ENCODE measurements at regions not wholly inside any gene's neighbourhood (a gene's known extent, or its start where the extent isn't known, plus 50 kb on each side); places are given as distances from the start of the nearest gene placed in this dataset.
A peak's percentile ranks its signal among the peaks of the same experiment; 100 is the strongest.
"Not testable (repeated sequence)": the region's sequence is repeated elsewhere in the genome, so short reads cannot be mapped to it uniquely, and the experiment has no call there.

DNA sequence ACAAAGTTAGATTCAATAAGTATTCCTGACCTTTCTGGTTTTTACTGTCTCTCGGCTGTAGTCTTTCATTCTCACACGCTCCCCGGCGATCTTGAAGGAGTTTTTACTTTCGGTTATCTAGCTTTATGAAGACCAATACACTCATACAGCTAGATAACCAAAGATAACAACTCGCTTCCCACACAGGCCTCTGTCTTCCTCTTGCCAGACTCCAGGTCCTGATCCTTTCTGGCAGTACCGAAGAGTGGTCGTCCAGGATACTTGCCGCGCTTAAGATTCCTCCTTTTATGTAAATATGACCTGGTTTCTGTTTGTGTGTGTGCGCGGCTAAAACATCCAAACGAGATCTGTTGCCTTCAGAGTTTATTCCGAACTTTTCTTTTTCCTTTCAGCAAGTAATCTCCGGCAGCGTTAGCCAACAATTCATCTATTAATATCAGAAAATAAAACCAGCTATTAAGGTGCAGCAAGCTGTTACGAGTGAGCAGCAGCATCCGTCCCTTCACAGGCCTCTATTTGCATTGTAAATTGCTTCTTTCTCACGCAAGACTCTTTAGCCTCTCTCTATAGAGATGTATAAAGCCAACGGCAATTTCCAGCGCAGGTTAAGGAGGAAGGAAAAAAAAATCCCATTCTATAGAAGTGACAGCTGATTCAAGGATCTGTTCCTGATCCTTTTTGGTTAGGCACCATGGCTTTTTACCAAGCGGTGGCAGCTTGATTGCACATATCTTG, 216.1 kb downstream of the MEF2C start:
- peak; percentile 55 for DNase-seq (ENCODE audit: low read depth)

DNA sequence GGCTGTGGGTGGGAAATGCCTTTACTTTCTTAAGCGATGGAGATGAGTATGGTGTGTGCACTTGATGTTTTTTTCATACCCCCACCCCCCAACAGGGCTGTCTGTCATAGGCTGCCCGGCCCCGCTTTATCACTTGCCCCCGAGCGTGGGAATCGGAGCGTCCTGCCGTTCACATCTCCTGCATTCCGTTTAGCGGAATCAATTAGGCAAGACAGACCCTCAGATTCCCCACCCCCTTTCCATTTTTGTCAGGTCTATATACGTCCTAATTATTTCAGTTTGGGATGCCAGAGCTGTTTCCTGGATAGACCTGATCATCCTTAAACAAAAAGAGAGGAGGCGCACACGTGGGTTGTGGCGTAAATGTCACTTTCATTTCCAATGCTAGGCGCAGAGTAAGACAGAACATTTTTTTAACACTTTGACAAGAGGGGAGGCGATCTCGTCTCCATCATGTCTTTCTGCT, 217.2 kb downstream of the MEF2C start:
- DNase-seq (ENCODE audit: low read depth): no peak

DNA sequence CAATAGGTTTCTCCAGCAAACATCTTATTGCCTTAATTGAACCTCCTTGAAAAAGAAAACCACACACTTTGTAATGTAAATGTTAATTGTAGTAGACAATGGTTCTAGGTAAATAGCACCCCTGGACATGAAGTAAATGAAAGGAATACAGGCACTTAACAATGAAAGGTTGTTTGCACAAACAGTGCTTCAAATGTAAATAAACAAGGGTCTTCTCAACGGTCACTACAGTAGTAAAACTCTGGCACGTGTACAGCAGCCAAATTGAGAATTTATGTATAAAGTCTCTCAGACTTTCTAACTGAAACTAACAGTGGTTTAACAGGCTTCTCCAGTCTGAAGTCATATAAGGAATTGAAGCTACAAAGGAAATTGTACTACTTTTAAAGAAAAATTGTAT, 218.3 kb downstream of the MEF2C start:
- DNase-seq (ENCODE audit: low read depth): no peak

DNA sequence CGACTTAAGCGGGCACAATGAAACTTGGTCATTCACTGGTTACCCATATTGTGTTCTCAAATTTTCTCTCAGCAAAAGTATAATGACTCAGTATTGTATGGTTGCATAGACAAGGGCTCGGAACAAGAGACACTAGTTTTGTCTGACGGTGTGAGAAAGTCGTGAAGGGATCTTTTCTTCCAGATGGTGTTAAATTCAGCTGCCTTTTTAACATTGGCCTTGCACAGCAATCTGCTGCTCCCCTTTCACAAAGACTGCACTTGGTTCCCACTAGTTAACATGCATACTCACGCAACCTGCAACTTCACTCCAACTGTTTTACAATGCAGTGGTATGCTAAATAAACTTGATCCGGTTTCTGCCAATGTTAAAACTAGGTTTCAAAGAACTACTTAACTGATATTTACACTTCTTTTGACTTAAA, 219.2 kb downstream of the MEF2C start:
- no peak for DNase-seq (ENCODE audit: low read depth)

DNA sequence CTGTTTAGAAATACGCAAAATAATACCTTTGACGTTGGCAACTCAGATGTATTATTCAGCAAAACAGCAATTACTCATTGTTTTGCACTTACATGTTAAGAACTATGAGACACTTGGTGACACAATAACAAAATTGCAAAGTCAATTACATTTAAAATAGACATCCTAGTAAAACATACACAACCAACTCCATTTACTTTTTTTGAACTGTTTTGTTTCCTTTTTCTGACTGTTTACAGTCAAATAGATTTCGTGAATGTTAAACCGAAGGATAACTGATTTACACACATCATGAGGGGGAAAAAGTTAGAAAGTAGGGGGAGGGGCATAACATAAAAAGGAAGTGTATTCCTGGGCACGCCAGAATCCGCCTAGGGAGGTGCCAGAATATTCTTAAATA, 220.1 kb downstream of the MEF2C start:
- DNase-seq (ENCODE audit: low read depth): no peak

DNA sequence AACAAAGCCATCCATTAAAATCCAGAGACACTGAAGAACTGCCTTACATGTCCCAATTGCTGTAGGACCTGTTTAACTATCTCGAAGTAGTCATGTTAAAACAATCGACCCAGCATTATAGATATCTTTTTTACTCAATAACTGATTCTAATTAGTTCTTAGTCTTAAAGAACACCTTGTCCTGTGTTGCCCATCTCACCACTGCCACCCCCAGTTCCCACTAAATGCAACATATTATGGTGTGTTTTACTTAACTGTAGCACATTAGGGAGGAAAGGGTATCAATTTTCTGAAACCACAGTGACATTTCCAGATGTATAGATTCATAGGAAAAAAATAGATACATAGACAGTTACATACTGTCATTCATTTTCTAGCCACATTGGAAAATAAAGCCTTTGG, 221.2 kb downstream of the MEF2C start:
- DNase-seq (ENCODE audit: low read depth): no peak

DNA sequence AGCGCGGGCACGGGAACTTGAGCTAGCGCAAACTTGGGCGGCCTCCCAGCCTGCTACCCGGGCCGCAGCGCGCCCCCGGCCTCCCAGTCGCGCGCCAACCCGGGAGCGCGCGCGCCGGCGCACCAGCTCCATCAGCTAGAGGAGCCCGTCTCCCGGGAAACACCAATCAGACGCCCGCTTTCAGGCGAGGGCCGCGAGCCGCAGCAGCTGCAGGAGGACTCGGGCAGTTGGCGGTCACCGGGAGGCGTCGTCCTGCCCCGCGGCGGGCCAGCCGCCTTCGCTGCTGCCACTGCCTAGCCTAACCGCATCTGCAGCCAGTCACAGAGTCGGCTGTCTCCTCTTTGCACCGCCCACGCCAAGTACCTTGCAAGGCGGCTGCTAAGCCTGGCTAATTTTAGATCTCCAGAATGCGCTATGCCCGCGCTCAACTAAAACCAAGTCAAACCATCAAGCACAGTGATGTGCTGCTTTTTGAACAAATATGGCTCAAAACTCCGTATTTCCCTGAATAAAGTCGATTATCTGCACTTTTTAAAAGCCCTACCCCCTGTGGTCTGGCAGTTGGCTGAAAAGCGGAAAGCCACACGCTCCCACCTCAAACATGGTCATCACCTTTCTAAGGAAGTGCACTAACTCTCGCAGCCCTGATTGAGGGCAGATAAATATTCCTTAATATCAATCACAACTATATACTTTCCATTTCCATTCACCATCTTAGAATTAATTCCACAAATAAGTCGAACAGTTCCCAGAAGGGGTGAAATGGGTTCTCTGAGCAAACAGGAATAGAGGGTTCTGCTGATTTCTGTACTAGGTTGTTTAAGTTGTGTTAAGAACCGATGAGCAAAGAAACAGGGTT, 221.8 kb downstream of the MEF2C start:
- DNase-seq (ENCODE audit: low read depth): peak; percentile 98

DNA sequence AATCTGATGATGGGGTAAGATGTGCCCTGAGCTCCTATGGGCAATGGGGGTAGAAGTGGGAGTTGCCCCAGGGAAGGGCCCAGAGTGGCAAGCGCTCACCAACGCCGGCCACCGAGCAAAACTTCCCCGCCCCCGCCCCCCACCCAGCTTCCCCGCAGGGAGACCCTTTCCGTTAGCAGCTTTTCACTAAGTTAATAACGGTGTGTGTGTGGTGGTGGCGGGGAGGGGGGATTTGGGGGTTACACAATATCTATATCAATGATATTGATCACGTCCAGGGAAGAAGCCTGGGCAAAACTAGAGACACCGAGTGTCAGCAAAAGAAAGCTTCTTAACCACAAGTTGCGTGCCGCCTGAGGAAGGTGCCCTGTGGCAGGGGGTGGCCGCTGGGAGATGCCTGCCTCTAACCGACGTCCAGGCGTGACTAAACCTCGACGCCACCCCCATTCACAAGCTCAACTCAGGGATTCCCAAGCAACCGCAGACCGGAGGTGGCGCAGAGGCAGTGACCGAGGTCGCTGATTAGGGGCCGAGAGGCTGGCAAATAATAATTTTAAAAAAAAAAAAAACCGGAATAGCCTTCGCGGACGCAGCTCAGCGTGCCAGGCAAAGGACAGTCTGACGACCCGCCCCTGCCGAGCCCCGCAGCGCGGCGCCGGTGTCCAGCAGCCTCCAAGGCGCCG, 222.6 kb downstream of the MEF2C start:
- DNase-seq (ENCODE audit: low read depth): peak; percentile 90

DNA sequence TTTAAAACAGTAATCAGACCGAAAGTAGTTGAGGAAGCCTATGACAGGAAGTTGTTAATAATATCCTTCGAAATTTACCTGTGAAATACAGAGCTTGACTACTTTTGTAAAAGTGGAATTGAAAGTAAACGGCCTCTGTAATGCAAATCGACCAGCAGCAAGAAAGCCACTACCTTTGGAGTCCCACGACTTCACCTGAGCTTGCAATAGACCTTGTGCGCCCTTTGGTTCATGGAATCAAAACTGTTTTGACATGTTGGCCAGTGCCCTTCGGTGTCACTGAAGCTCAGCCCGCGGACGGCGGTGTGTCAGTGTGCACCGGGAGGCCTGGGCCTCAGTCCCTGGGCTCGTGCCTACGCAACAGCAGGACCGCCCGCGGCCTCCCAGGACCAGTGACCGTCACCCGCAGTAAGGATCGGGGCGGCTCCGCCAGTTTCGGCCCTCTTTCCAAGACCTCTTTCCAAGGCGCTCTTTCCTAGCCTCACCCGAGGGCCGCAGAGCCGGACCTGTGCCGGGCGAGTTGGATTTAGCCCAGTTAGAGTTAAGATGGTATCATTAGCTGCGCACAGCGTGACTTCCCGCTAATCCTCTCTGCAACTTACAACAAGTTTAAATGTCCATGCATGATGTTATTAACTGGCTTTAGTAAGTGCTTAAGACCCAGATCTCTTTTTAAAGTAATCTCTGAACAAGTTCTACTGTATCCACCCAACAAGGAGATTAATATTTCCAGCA, 223.3 kb downstream of the MEF2C start:
- no peak for DNase-seq (ENCODE audit: low read depth)

DNA sequence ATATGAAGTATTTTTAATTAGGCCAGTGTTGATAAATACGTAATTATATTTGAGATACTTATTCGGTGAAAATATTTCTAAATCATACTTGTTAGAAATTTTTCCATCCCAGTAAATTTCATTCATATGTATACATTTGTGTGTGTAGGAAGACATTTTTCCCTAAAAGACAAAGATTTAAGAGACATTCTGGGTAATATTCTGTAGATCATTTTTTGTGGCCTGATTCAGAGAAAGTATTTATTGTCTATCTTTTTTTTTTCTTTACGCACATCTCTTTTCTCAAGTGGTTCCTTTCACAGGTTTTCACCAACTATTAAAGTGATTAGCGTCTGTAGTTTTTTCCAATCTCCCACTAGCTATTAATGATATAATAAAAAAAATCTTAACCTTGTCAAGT, 224.1 kb downstream of the MEF2C start:
- no peak for DNase-seq (ENCODE audit: low read depth)

DNA sequence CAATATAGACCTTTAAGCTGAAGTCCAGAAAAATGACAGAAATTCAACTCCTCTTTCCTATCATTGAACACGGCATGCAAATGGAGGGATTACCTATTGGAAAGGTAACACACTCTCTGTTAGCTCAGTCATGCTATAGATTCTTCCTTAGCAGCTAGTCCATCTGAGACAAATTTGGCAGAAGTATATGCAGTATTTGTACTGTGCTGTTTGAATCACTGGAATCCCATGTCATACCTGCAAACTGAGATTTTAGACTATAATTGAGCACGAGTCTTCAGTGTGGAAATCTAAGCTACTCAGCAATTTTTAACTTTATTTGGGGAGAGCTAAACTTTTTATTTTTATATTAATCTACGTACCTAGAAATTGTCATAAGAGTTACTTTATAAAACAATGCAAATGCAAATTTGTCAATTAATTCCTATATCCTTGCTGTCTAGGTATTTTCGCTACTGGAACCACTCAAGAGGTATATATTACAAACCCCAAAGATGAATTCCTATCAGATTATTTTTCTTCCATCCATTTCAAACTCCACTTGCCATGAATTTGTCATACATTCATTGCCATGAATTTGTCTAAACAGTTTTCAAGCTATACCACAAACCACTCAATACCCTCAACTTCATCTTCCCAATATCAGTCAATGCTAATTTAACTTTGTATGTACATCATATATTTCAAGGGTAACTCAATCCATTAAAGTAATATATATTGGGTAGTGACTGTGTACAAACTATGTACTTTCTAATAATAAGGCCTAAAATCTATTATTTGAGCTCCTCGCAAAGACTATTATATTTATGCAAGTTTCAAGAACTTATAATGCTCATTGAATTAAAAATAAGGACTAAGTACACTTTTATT, 224.8 kb downstream of the MEF2C start:
- DNase-seq (ENCODE audit: low read depth): no peak

DNA sequence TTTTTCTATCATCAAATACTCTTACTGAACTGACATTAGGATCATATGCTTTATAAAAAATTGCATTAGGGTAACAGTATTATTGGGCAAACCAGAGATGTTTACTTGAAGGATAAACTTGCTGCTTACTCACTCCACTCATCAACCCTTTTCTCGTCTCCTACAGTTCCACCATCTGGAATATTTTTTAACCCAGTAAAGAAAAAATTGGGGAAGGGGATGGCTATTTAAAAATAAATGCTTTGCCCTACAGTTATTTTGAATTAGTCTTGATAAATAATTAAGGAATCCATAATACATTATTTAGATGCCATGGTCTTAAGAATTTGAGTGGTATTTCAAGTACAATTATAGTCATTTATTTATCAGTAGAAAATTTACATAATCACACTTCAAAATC, 225.8 kb downstream of the MEF2C start:
- DNase-seq (ENCODE audit: low read depth): no peak

DNA sequence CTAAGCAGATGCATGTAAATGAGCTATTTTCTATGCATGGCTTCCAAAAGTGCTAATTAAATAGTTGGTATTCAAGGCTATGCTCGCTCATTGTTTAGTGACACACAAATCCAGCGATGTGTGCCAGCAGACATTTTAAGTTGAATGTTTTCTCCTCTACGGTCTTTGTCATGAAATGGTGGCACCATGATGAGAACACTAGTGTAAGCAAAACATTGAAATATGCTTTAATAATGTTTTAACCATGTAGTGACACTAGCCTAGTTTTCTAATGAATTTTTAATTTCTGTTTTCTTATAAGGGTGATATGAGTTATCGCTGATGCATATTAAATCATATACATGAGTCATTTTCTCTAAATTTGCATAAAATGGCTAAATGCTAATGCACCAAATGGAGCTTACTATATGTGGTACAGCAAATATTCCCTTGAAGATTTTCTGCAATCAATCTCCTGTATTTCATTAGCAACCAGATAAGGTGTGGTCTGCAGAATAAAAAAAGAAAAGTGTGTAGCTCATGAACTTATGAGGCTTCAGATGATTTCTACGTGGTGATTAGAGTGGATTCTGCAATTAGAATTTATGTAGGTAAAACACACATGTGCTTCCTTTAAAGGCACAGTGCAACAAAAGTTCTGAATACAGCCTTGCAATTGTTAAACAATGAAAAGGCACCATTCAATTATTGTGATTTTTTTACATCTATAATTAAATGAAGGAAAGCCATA, 226.6 kb downstream of the MEF2C start:
- no peak for DNase-seq (ENCODE audit: low read depth)

DNA sequence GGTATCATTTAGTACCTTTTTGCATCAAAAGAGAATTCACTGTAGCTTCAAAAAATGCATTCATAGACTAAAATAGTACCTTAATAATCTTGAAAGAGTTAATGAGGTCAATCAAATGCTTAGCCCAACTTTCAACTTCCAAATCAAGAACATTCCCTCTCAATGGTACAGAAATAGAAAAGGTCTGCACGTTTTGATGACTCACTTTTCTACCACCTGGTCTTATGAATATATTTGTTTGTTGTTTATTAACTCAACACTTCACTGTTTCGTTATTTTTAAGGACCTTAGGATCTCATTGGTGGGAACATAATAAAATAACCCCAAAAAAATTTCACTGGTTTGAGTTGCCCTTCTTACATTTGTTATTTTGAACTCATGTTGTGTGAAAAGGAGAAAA, 229.5 kb downstream of the MEF2C start:
- DNase-seq (ENCODE audit: low read depth): no peak

DNA sequence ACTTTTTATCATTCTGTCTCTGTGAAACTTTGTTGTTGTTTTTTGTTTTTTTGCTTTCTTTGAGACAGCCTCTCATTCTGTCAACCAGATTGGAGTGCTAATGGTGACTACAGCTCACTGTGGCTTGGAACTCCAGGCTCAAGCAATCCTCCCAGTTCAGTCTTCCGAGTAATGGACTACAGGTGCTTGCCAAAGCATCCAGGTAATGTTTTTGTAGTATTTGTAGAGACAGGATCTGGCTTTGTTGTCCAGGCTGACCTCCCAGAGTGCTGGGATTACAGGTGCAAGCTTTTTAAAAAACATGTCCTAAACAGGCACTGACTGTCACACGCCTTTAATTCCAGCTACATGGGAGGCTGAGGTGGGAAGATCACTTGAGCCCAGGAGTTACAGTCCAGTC, 235.1 kb downstream of the MEF2C start:
- no peak for DNase-seq (ENCODE audit: low read depth)

DNA sequence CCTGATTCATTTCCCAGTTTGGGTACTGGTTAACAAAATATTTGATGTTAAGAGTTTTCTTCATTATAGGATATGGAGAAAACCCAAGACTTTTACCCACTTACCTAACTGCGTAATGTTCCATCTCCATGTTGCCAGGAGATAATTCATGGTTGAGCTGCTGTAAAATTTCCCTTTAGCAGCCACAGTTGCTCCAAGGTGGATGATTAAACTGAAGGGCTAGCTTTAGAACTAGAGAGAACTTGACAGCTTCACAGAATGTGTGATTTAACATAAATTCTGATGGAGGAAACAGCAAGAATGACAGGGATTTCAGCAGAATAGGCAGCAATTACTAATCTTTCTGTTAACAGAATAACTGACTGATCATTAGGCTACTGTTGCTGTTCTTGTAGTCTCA, 236.1 kb downstream of the MEF2C start:
- no peak for DNase-seq (ENCODE audit: low read depth)

DNA sequence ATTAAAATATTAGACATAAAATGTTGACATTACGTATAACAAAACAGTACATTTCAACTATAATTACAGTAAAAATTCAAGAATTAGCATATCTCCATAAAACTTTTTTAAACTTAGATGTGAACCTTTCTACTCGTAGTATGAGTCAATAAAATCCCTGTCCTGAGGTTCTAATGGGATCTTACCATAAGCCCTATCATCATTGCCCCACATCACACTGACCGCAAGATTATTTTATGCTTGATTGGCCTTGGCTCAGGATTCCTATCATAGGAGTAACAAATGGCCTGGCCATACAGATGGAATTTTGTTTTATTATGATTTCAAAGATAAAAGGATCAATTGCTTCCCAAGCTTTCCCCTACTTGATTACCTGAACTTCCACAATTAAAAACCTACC, 238.3 kb downstream of the MEF2C start:
- DNase-seq (ENCODE audit: low read depth): no peak

DNA sequence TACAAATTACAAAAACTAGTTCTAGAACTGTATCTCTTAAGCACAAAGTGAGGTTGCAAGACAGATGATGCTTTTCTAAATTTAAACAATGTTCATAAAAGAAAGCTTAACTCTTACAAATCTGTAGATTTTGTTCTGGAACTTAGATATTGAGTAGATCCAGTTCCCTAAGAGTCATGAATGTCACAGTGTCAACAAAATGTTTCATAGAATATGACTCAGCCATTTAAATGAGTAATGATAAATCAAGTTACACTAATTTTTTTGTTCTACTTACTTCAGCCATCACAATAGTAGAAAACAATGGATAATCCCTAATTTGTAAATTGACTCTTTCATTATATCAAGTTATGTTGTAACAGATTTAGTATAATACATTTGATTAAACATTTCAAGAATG, 239.7 kb downstream of the MEF2C start:
- DNase-seq (ENCODE audit: low read depth): no peak

DNA sequence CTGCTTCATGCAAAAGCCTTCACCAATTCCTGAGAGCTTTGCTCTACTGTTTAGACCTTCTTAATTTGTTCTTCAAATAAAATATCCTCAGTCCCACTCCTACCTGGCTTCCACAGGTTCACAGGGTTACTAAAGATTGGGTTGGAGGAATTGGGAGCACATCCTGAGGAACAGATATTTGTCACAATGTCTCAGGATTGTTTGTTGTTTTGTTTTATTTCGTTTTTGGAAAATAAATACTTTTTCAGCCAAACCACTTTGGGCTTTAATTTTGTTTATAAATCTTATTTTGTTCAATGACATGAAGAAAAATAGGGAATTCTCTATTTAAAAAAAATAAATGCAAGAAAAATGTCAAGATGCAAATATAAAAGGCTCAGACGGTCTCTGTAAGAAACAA, 249.0 kb downstream of the MEF2C start:
- no peak for DNase-seq (ENCODE audit: low read depth)

DNA sequence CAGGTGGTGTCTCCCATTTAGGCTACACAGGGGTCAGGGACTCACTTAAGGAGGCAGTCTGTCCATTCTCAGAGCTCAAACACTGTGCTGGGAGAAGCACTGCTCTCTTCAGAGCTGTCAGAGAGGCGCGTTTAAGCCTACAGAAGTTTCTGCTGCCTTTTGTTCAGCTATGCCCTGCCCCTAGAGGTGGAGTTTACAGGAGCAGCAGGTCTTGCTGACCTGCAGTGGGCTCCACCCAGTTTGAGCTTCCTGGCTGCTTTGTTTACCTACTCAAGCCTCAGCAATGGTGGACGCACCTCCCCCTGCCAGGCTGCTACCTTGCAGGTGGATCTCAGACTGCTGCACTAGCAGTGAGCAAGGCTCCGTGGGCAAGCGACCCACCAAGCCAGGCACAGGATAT, 260.1 kb downstream of the MEF2C start:
- DNase-seq (ENCODE audit: low read depth): not testable (repeated sequence)
